ENCODE measurements at regions not wholly inside any gene's neighbourhood (a gene's known extent, or its start where the extent isn't known, plus 50 kb on each side); places are given as distances from the start of the nearest gene placed in this dataset.
"Not testable (repeated sequence)": the region's sequence is repeated elsewhere in the genome, so short reads cannot be mapped to it uniquely, and the experiment has no call there.

DNA sequence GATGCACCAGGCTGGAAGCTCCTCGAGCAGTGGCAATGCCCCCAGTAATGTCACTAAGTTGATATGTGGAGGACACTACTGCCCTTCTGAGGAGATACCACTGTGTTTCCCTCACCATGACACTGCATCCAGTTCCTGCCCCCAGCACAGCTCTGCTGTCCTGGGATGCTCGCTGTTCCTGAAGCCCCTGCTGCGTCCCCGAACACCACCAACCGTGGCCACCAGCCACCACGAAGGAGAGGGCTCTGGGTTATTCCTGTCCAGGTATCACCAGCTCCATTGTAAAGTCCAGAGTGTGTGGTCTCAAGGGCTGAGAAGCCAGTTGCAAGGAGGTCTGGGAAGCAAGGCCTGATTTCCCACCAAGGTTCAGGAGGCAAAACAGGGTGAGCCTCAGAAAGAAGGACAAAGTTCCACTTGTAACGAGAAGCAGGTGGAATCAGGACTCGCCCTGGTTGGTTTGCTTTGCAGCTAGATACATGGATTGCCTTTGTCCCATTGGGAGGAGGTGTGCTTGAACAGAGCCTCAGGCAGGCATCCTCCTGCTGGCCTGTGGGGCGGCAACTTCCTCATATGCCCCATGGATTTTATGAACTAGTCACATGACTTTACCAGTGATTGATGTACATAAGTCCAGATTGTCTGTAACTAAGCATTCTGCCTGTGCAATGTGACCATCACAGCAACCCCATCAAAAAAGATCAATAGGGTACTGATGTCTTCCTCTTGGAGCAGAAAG is 427.0 kb upstream of the VSTM2A start:
- DNase-seq (ENCODE audit: low read depth, low spot score), result no peak

DNA sequence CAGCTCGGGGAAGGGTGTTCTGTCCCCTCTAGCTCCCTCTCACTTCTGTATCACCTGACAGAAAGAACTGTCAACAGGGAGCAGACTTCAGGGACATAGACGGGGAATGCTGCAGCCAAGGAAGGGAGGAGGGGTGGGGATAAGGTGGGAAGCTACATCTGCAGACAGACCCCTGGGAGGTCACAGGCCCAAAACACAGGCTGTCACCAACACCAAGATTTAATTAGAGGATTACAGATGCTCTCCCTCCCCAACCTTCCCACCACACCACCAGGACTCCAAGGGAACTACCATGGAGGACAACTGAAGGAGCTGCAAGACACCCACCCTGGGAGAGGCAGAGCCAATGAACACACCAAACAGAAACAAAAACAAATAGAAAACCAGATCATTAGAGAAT is 425.2 kb upstream of the VSTM2A start:
- no peak for DNase-seq (ENCODE audit: low read depth, low spot score)

DNA sequence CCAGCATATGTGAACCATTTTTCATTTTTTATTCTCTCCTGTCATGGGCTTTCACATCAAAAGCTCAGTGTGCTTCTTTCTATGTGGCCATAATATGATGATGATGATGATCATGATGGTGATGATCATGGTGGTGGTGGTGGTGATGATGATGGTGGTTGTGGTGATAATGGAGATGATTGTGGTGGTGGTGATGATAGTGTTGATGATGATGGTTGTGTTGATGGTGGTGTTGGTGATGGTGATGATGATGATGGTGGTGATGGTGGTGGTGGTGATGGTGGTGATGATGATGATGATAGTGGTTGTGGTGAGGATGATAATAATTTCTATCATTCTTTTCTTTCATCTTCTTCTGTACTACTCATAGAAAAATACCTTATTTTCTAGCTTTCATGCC is 413.1 kb upstream of the VSTM2A start:
- no peak for DNase-seq (ENCODE audit: low read depth, low spot score)

DNA sequence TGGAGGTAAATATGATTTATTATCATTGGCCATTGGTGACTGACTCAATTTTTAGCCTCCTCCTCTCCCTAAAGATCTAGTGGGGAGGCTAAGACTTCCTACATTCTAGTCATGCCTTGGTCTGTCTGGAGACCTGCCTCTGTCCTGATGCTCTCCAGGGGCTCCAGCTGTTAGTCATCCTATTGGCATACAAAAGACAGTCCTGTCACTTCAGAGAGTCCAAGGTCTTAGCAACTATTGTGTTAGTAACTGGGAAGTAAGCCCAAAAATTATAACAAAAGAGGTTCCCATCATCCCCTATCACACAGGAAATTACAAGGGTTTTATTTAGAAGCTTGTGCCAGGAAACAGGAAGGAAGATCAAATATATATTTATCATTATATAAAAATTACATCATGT is 400.6 kb upstream of the VSTM2A start:
- DNase-seq (ENCODE audit: low read depth, low spot score), result no peak

DNA sequence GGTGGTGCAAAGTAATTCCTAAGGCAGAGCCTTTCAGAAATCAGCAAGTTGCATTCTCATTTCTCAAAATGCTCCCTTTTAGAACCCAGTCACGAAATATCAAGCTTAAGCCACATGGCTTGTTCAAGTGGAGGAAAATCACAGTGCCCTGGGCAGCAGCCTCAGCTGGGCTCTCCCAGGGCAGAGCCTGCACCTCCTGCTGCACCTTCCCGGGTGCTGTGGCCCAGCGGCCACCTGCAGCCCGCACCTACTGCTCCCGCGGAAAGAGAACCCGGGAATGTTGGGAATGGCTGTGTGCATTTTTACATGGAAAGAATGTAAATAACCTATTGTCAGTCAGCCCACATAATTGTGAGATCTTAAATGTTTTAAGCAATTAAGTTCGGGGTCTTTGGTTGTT is 396.5 kb upstream of the VSTM2A start:
- DNase-seq (ENCODE audit: low read depth, low spot score), result no peak

DNA sequence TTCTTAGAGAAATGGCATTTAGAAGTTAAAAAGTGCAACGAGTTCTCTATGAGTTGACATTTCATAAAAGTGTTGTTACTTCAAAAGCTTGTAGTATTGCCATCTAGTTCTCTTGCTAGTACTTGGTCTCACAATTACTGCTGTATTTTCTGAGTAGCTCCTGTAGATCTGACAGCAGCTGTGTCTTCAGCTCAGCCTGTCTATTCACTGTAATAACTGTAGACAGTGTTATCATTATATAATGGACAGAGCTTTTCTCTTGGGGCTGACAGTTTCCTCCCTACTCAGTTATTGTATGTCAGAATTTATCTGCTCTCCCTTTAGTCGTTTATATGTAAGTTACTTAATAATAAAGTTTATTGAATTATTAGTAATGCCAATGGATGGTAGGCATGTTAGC is 388.7 kb upstream of the VSTM2A start:
- no peak for DNase-seq (ENCODE audit: low read depth, low spot score)

DNA sequence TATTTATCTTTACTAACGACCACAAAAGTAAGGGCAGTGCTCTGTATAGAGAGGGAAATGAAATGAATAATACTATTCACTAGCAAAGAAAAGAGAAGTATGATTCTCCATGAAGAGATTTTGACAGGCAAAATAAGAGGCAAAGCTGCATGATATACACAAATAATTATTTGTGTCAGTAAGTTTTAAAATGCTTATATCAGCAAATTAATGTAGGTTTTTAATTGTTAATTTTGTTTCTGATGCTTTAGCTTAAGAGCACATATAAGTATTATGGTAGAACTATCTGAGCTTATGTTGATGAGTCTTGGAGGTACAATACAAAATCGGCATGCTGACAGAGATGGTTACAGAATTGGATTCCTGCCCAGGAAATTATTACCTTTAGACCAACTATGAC is 383.1 kb upstream of the VSTM2A start:
- no peak for DNase-seq (ENCODE audit: low read depth, low spot score)

DNA sequence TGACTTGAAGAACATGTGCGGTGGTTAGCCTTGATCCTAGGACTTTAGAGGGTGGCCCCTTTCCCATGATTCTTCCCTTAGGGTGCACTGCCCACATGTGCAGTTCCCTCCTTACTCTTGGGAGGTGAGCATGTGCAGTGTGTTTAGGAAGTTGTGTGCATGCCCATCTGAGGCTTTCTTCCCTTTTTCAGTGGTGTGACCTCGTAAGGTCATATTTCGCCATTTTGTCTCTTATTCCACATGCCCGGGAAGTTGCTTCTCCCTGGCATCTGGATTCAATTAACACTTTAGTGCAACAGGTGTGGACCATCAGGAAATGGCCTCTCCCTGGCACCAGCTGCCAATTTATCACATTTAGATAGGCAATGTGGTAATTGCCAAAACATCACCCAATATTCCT is 380.6 kb upstream of the VSTM2A start:
- no peak for DNase-seq (ENCODE audit: low read depth, low spot score)

DNA sequence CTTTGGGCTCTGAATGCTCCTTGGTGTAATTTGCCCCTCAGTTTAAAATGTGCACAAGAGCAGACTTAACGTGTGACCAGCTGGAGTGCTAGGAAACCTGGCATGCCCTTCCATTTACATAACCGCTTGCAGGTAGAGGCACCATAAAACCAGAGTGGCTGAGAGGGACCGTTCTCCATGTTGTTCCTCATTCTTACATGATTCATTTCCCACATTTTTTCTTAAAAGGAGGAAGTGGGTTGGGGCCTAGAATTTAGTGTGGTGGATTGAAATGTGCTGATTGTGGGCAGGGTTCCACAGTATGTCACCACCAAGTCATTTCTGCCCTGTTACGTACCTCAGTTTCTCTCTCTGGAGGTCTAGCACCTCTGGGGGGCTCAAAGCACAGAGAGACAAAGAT is 375.8 kb upstream of the VSTM2A start:
- no peak for DNase-seq (ENCODE audit: low read depth, low spot score)

DNA sequence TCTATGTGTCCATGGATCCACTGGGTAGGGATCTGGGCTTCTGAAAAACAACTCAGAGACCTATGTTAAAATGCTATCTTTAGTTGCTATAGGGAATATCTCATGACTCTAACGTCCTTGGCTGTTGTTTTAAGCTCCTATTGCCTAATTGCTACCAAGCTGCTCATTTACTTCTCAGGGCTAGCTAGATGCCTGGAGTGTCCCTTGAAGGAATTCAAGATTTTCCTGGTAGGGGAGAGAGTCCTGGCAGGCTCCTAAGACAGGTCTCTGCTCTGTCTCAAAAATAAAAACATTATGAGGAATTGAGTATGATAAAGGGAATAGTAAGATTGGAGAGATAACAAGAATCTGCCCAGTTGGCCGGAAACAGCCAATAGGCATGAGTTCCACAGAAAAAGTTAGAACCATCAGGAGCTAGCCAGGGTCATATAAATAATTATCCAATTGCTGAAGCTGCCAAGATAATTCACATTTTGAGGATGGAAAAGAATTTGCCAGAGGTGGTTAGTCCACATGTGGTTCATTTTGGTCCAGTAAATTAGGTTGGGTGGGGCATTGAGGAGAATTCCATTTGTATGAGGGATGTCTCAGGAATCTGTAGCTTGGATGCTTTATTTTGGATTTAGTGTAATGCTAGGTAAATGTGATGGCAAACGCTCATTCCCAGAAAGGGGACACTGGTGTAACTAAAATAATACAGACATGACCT is 362.7 kb upstream of the VSTM2A start:
- DNase-seq (ENCODE audit: low read depth, low spot score), result no peak

DNA sequence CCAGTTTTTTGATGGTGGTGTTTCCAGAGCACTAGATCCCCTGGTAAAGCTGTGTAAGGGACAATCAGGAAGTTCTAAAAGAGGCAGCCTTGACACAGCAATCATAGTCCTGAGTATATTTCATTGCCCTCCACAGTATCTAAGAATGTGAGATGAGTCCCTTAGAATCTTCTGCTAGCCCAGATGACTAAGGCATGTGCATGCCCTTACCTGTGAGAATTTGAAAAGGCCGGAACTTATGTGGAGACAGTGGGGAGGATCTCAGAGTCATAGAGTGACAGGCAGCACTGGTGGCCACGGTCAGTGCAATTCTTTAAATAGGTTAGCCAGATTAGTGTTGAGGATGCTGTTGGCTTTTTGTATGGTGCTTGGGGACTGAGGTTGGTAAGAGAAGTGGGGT is 361.4 kb upstream of the VSTM2A start:
- DNase-seq (ENCODE audit: low read depth, low spot score), result no peak

DNA sequence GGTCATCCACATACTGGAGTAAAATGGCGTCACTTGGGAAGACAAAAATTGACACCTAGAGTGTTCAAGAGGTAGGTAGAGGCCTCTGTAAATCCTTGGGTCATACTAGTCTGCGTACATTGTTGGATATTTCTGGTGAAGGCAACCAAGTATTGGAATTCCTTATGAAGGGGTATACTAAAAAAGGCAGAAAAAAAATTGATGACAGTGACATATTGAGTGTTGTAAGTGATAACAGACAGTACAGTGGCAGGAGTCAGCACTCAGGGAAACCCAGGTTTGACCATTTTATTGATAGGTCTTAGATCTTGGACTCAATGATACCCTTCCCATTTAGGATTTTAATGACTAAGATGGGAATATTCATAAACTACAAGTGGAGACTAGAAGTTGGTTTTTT is 359.1 kb upstream of the VSTM2A start:
- DNase-seq (ENCODE audit: low read depth, low spot score), result no peak

DNA sequence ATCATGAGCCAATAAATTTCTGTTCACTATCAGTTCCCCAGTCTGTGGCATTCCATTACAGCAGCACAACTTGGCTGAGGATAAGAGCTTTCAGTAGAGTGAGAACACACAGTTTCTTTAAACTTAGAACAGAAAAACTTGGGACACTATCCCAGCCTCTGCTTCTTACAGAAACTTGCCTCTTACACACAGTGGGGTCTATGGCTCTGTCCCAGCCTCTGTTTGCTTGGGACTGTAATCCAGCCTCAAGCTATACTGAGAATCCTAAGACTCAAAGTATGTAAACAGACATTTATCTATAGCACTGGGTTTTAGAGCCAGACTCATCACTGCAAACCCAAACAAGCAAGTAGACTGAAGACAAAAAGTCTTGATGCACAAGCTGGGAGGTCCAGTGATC is 355.8 kb upstream of the VSTM2A start:
- DNase-seq (ENCODE audit: low read depth, low spot score), result no peak

DNA sequence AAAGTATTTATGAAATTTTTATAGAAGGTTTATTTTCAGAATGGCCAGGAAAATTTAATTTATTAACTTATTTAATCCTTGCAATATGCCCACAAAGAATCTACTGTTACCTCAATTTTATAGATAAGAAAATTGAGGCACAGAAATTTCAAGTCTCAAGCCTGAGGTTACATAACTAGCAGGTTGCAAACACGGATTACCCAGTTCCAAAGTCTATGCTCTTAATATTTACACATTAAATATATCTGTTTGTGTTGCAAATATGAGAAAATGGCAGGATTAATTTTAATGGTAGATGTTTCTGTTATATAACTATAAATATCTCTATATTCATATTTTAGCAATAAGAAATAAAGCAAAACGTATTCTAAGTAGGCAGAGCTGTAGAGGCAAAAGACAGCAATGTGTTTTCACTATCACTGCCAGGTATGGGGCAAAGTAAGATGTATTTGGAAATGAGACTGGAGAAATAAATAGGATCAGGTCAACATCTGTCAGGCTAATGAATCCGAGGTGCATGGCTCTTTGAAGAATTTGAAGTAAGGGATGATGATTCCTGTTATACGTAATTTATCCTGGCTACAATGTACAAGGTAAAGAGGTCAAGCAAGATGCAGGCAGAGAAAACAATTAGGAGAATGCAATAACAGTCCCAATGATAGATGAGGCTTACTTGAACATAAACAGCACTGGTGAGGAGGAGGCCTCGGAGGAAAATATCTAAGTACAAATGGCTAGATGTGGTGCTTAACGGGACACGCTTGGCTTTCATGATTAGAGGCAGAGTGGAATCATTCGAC is 354.1 kb upstream of the VSTM2A start:
- DNase-seq (ENCODE audit: low read depth, low spot score), result no peak

DNA sequence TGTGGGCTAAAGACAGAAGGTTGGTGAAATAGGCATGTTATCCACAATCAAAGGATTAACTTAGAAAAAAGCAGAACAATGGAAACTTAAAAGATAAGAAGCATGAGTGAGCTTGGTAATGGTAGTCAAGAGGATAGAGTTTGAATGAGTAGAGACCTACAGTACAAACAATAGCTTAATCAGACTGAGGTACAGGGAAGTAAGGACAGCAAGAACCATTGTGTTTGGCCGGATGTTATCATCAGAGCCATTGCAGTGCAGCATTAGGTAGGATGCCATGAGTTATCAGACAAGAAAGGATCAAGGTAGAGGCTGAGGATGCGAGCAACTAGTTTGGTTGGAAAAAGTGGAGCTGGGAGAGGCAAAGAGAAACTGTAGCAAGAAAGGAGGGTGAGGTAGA is 353.3 kb upstream of the VSTM2A start:
- no peak for DNase-seq (ENCODE audit: low read depth, low spot score)

DNA sequence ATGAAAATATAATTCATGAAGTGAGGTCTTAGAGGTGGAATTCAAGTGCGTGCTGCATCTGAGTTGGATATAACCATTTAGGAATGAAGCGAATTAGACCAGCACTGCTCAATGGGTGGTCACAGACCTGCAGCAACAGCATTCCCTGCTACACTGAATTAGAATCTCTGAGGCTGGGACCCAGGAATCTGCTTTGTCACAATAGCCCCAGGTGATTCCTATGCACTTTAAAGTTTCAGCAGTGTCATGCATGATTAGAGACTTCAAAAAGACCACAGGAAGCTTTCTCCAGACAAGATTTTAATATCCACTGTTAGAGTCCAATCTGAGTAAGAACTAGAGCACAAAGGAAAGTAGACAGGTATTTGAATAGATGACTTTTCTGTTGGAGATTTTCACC is 352.8 kb upstream of the VSTM2A start:
- DNase-seq (ENCODE audit: low read depth, low spot score), result no peak

DNA sequence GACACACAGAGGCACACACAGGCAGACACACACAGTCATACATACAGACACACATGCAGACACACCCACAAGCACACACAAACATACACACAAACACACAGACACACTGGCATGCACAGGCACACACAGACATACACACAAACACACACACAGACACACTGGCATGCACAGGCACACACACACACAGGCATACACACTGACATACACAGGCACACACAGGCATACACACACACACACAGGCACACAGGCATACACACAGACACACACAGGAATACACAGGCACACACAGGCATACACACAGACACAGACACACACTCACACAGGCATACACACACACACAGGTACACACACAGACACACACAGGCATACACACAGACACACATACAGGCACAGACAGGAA is 340.7 kb upstream of the VSTM2A start:
- no peak for DNase-seq (ENCODE audit: low read depth, low spot score)

DNA sequence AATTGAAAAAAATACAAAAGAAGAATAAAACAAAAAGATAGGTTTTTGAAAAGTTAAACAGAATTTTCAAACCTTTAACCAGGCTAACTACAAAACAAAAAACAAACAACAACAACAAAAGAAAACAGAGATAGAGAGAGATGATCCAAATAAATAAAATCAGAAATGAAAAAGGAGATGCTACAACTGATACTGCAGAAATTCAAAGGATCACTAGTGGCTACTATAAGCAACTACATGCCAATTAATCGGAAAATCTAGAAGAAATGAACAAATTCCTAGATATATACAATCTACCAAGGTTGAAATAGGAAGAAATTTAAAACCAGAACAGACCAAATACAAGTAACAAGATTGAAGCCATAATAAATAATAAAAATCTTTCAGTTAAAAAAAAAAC is 326.8 kb upstream of the VSTM2A start:
- DNase-seq (ENCODE audit: low read depth, low spot score), result no peak

DNA sequence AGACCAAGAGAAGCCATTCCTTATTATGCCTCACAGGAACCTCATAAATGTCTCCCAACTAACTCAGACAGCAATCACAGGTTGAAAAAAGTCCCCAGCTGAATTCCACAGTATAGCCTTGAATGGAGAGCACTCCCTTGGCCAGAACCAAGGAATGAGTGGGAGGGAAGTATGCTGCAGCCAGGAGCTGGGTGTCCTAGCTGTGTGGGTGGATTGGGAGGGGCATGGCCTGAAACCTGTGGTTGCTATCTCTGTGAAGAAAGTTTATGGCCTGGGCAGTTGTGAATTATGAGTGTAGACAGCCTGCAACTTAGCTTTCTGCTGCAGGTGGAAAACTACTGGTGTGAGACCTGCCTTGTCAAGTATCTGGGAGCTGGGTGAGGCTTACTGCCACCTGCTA is 316.1 kb upstream of the VSTM2A start:
- DNase-seq (ENCODE audit: low read depth, low spot score), result not testable (repeated sequence)

DNA sequence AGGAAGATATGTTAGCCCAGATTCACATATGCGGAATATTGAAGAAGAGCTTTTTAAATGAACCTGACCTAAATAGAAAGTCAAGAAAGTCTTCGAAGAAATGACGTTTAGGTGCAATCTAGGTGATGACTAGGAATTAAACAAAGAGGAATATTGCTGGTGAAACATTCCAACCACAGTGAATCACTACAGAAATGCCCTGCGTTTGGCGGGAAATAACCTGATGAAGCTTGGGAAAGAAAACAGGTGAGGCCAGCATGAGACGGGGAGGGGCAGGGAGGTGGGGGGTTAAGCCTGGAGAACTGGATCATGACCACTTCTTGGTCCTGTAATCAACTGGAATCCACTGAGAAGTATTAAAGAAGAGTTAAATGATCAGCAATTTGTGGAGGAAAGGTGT is 299.4 kb upstream of the VSTM2A start:
- DNase-seq (ENCODE audit: low read depth, low spot score), result no peak

DNA sequence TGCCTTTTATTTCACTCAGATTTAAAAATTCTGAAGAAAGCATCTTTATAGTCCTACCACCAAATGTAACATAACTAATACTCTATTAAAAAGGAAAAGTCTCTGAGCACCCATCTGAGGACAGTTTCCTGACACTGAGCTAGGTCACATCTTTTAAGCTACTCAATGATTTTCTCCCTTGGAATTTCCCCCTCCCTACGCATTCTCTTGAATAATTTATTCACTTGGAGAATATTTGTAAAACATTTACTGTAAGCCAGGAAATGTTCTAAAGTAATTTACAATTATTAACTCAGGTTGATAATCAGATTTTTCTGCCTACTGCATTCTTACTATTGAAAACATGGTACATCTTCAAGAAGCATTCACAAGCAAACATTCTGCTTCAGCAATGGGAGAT is 297.2 kb upstream of the VSTM2A start:
- no peak for DNase-seq (ENCODE audit: low read depth, low spot score)

DNA sequence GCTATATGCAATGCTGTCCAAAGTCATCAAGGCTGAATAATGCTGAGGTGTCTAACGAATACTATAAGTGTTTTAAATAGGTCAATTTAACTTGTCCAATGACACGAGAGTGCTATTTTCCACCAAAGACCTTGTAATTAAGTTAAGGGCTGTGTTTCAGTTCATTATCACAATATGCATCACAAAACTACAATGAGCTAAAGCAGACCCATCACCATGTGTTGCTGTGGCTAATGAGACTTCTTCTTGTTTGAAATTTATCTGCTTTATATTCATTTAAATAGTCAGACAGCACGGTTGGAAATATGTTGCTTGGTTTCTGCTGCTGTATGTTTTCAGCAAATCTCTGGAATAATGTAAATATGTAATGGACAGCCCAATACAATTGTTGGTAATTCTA is 292.5 kb upstream of the VSTM2A start:
- no peak for DNase-seq (ENCODE audit: low read depth, low spot score)
